PC-3 (cell line): ENCODE measurements at regions not wholly inside any gene's neighbourhood (a gene's known extent, or its start where the extent isn't known, plus 50 kb on each side); places are given as distances from the start of the nearest gene placed in this dataset.

Source experiments
- EZH2 ChIP-seq: fragments of 300-600 bp; sonication (generic); IDR thresholded peaks from one replicate; pipeline ENCODE4 v1.6.1; 2017; ENCODE audit warnings: antibody characterized with exemption, mild to moderate bottlenecking, low read length; ENCODE audit not compliant: unreplicated experiment
- EZH2phosphoT487 ChIP-seq: fragments of 300-600 bp; sonication (generic); IDR thresholded peaks from 2 replicates; pipeline ENCODE4 v1.6.1; 2018; ENCODE audit warnings: mild to moderate bottlenecking, antibody characterized with exemption, low read length, borderline replicate concordance
- TF ChIP-seq, protein P1 (sequence below): fragments of 300-600 bp; sonication (generic); conservative IDR thresholded peaks from 2 replicates; pipeline ENCODE4 v1.5.1; 2017; ENCODE audit warnings: antibody characterized with exemption, low read depth, mild to moderate bottlenecking, low read length

DNA sequence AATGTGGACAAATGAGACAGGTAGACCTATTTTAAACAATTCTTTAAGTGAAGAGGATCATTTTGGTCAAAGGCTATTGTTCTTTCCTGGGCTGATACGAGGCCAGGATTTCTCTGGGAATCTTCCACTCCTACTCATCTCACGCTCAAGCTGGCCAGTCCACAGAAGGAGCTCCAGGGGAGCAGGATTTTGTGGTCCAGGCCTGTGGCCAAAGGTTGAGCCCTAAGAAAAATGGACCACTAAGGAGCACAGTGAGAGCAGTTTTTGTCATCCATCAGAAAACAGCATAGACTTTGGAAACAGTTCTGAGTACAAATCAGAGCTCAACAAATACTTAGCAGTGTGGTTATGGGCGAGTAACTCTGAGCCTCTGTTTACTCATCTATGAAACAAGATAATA is 260.2 kb upstream of the RUNX1 start:
- TF ChIP-seq, protein P1, sequence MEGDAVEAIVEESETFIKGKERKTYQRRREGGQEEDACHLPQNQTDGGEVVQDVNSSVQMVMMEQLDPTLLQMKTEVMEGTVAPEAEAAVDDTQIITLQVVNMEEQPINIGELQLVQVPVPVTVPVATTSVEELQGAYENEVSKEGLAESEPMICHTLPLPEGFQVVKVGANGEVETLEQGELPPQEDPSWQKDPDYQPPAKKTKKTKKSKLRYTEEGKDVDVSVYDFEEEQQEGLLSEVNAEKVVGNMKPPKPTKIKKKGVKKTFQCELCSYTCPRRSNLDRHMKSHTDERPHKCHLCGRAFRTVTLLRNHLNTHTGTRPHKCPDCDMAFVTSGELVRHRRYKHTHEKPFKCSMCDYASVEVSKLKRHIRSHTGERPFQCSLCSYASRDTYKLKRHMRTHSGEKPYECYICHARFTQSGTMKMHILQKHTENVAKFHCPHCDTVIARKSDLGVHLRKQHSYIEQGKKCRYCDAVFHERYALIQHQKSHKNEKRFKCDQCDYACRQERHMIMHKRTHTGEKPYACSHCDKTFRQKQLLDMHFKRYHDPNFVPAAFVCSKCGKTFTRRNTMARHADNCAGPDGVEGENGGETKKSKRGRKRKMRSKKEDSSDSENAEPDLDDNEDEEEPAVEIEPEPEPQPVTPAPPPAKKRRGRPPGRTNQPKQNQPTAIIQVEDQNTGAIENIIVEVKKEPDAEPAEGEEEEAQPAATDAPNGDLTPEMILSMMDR, result no peak
- TF ChIP-seq EZH2, result no peak
- TF ChIP-seq EZH2phosphoT487, result no peak
